OCI-LY3 (cell line): ENCODE measurements at regions not wholly inside any gene's neighbourhood (a gene's known extent, or its start where the extent isn't known, plus 50 kb on each side); places are given as distances from the start of the nearest gene placed in this dataset.

Source experiments
- H2AFZ ChIP-seq: fragments of 200-600, 300-600 bp; shearing (Covaris generic); 2 replicates; pipeline ENCODE4 v1.6.0; 2014; ENCODE audit warnings: antibody characterized with exemption, low read depth, low read length
- H3K27ac ChIP-seq: fragments of 200-600, 300-600 bp; sonication (generic); 2 replicates; pipeline ENCODE4 v1.5.1; 2014; ENCODE audit warnings: mild to moderate bottlenecking, low read length, moderate library complexity, mixed read lengths
- H3K27me3 ChIP-seq: fragments of 200-600, 300-600 bp; sonication (generic); 2 replicates; pipeline ENCODE4 v1.6.1; 2014; ENCODE audit warnings: low read depth, low read length, mixed read lengths
- H3K36me3 ChIP-seq: fragments of 200-600, 300-600 bp; sonication (generic); replicated peaks from 2 replicates; pipeline ENCODE3; 2014; ENCODE audit warnings: low read depth, low read length, mixed read lengths
- H3K4me1 ChIP-seq: fragments of 300-600, 200-600 bp; sonication (generic); 2 replicates; pipeline ENCODE4 v1.6.1; 2014; ENCODE audit warnings: low read length, mixed read lengths
- H3K4me2 ChIP-seq: fragments of 200-600, 300-600 bp; sonication (generic); 2 replicates; pipeline ENCODE4 v1.6.1; 2014; ENCODE audit warnings: low read length, mixed read lengths
- H3K4me3 ChIP-seq: fragments of 300-600, 200-600 bp; sonication (generic); 2 replicates; pipeline ENCODE4 v1.5.1; 2014; ENCODE audit warnings: antibody characterized with exemption, mild to moderate bottlenecking, low read length, moderate library complexity
- H3K79me2 ChIP-seq: fragments of 300-600, 200-600 bp; shearing (Covaris generic); 2 replicates; pipeline ENCODE4 v1.6.1; 2014; ENCODE audit warnings: mild to moderate bottlenecking, low read length, mixed read lengths
- H3K9ac ChIP-seq: fragments of 300-600, 200-600 bp; shearing (Covaris generic); 2 replicates; pipeline ENCODE4 v1.6.0; 2014; ENCODE audit warnings: mild to moderate bottlenecking, low read length, moderate library complexity
- H3K9me3 ChIP-seq: fragments of 200-600, 300-600 bp; shearing (Covaris generic); 2 replicates; pipeline ENCODE4 v1.6.1; 2014; ENCODE audit warnings: low read length, mixed read lengths; ENCODE audit not compliant: insufficient read depth
- H4K20me1 ChIP-seq: fragments of 200-600, 300-600 bp; sonication (generic); 2 replicates; pipeline ENCODE4 v1.6.1; 2016; ENCODE audit warnings: low read length, mixed read lengths; ENCODE audit not compliant: insufficient read depth
- EZH2phosphoT487 ChIP-seq: fragments of 200-600 bp; shearing (Covaris generic); IDR thresholded peaks from 2 replicates; pipeline ENCODE4 v1.6.1; 2018; ENCODE audit warnings: antibody characterized with exemption, mixed run types, low read depth
- TF ChIP-seq, protein P1 (sequence below): fragments of 200-600, 300-600 bp; sonication (generic); IDR thresholded peaks from 2 replicates; pipeline ENCODE4 v1.5.1; 2014; ENCODE audit warnings: antibody characterized with exemption, low read length, low read depth

DNA sequence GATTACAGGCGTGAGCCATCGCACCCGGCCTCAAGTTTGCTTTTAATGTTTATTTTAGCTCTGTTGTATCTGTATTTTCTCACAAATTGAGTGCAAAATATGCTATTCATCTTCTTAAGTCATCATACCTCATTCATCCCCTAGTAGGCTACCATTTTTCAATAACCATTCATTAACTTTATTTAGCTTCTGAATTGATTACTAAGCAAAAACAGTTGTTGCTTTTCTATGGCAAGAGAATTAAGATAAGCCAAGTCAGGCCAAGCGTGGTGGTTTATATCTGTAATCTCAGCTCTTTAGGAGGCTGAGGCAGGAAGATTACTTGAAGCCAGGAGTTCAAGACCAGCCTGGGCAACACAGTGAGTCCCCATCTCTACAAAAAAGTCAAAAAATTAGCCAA lies 63.3 kb upstream of the CERS6 start:
- Histone ChIP-seq H3K4me1 (peaks cover 8% of the 10 kb centered on the region), H3K4me3 (no peak overlapping the region), H3K9ac (no peak overlapping the region), H3K79me2 (no peaks in the 10 kb centered on the region), H3K27me3 (no peaks in the 10 kb centered on the region), H3K9me3 (no peaks in the 10 kb centered on the region), H3K4me2 (no peak overlapping the region), H4K20me1 (no peaks in the 10 kb centered on the region), H3K36me3 (no peaks in the 10 kb centered on the region), H2AFZ (no peak overlapping the region), H3K27ac (no peak overlapping the region)
- TF ChIP-seq, protein P1, sequence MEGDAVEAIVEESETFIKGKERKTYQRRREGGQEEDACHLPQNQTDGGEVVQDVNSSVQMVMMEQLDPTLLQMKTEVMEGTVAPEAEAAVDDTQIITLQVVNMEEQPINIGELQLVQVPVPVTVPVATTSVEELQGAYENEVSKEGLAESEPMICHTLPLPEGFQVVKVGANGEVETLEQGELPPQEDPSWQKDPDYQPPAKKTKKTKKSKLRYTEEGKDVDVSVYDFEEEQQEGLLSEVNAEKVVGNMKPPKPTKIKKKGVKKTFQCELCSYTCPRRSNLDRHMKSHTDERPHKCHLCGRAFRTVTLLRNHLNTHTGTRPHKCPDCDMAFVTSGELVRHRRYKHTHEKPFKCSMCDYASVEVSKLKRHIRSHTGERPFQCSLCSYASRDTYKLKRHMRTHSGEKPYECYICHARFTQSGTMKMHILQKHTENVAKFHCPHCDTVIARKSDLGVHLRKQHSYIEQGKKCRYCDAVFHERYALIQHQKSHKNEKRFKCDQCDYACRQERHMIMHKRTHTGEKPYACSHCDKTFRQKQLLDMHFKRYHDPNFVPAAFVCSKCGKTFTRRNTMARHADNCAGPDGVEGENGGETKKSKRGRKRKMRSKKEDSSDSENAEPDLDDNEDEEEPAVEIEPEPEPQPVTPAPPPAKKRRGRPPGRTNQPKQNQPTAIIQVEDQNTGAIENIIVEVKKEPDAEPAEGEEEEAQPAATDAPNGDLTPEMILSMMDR = no peak
- TF ChIP-seq EZH2phosphoT487 = no peak

DNA sequence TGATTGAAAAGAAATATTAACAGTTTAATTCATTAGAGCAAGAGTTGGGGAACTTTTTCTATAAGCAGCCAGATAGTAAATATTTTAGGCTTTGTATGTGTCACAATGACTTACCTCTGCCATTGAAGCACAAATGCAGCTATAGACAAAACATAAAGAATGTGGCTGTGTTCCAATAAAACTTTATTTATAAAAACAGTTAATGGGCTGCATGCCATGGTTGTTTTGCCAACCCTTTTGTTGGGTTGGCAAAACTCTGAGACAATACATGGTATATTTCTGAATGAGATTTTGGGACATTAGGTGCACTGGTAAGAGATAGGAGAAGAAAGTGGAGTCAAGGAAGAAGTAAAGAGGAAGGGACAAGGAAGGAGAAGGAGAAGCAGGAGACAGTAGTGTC lies 61.8 kb upstream of the CERS6 start:
- Histone ChIP-seq H3K79me2 (no peaks in the 10 kb centered on the region), H4K20me1 (no peaks in the 10 kb centered on the region), H3K27ac (no peak overlapping the region), H3K4me3 (no peak overlapping the region), H3K9me3 (no peaks in the 10 kb centered on the region), H3K9ac (no peak overlapping the region), H2AFZ (no peak overlapping the region), H3K36me3 (no peaks in the 10 kb centered on the region), H3K4me1 (peaks cover 8% of the 10 kb centered on the region), H3K27me3 (no peaks in the 10 kb centered on the region), H3K4me2 (no peak overlapping the region)
- TF ChIP-seq EZH2phosphoT487 = no peak
- TF ChIP-seq, protein P1 = no peak

DNA sequence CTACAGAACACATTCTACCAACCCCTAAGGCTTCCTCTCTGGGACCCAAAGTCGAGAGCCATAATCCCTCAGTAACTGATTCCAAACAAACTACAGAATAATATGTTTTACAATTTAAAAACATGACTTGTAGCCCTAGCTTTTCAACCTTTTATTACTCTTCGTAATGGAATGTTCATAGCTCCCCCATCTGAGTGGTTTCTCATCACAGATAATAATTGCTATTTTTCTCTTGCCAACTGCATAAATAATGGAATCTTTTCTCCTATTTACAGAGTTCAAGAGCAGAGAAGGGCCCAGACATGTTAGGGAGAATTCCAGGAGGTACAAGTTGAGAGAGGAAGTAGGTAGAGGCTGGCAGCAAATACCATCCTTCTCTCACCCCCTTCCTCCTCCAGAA lies 59.9 kb upstream of the CERS6 start:
- H3K4me3 ChIP-seq = no peak overlapping the region
- no peak overlapping the region for H3K27ac ChIP-seq
- no peaks in the 10 kb centered on the region for H3K27me3 ChIP-seq
- H3K79me2 ChIP-seq = no peaks in the 10 kb centered on the region
- TF ChIP-seq, protein P1 = no peak
- TF ChIP-seq EZH2phosphoT487 = no peak
- H4K20me1 ChIP-seq = no peaks in the 10 kb centered on the region
- H3K4me2 ChIP-seq = no peak overlapping the region
- no peaks in the 10 kb centered on the region for H3K9me3 ChIP-seq
- no peak overlapping the region for H3K9ac ChIP-seq
- no peaks in the 10 kb centered on the region for H3K36me3 ChIP-seq
- peaks cover 8% of the 10 kb centered on the region for H3K4me1 ChIP-seq
- H2AFZ ChIP-seq = no peak overlapping the region

DNA sequence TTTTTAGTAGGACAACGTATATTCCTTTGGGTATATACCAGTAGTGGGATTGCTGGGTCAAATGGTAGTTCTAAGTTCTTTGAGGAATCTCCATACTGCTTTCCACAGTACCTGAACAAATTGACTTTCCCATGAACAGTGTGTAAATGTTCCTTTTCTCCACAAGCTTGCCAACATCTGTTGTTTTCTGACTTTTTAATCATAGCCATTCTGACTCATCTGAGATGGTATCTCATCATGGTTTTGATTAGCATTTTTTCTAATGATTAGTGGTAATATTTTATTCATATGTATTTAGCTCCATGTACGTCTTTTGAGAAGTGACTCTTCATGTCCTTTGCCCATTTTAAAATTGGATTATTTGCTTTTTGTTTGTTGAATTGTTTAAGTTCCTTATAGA lies 58.4 kb upstream of the CERS6 start:
- Histone ChIP-seq H3K27me3 (no peaks in the 10 kb centered on the region), H3K79me2 (no peaks in the 10 kb centered on the region), H3K4me2 (no peak overlapping the region), H3K9ac (no peak overlapping the region), H3K36me3 (no peaks in the 10 kb centered on the region), H3K4me1 (no peaks in the 10 kb centered on the region), H3K4me3 (no peak overlapping the region), H3K9me3 (no peaks in the 10 kb centered on the region), H4K20me1 (no peaks in the 10 kb centered on the region), H2AFZ (no peak overlapping the region), H3K27ac (no peak overlapping the region)
- TF ChIP-seq EZH2phosphoT487 = no peak
- TF ChIP-seq, protein P1 = no peak
